Endodermal cell (in vitro differentiated cells): ENCODE measurements at regions not wholly inside any gene's neighbourhood (a gene's known extent, or its start where the extent isn't known, plus 50 kb on each side); places are given as distances from the start of the nearest gene placed in this dataset.
A peak's percentile ranks its signal among the peaks of the same experiment; 100 is the strongest.

Source experiments
- DNase-seq: peaks from one replicate; pipeline ENCODE4 v3.0.0-alpha.2; 2017
- H3K27ac ChIP-seq: 2 replicates; pipeline ENCODE4 v1.5.1; 2013; ENCODE audit warnings: mild to moderate bottlenecking, low read depth, low read length, moderate library complexity
- H3K27me3 ChIP-seq: 2 replicates; pipeline ENCODE4 v1.6.1; 2013; ENCODE audit warnings: mild to moderate bottlenecking, low read length, moderate library complexity; ENCODE audit not compliant: insufficient read depth, control insufficient read depth, poor library complexity, severe bottlenecking
- H3K36me3 ChIP-seq: 2 replicates; pipeline ENCODE4 v1.7.0; 2013; ENCODE audit warnings: mild to moderate bottlenecking, low read length, moderate library complexity; ENCODE audit not compliant: control insufficient read depth, insufficient read depth
- H3K4me1 ChIP-seq: one replicate; pipeline ENCODE4 v1.7.0; 2013; ENCODE audit warnings: low read length; ENCODE audit not compliant: control insufficient read depth, insufficient read depth
- H3K4me3 ChIP-seq: 2 replicates; pipeline ENCODE4 v1.5.1; 2013; ENCODE audit warnings: mild to moderate bottlenecking, low read length, moderate library complexity
- H3K9ac ChIP-seq: 2 replicates; pipeline ENCODE4 v1.6.1; 2013; ENCODE audit warnings: mild to moderate bottlenecking, low read length, moderate library complexity; ENCODE audit not compliant: poor library complexity, severe bottlenecking; ENCODE audit errors: extremely low read depth
- H3K9me3 ChIP-seq: 2 replicates; pipeline ENCODE4 v1.6.1; 2013; ENCODE audit warnings: mild to moderate bottlenecking, low read length, moderate library complexity; ENCODE audit not compliant: control insufficient read depth
- H3K27ac Mint-ChIP-seq: 2 replicates; pipeline ENCODE4 v1.8.0; 2020; ENCODE audit warnings: mixed read lengths
- H3K27me3 Mint-ChIP-seq: 2 replicates; pipeline ENCODE4 v1.8.0; 2021; ENCODE audit warnings: mild to moderate bottlenecking, mixed read lengths; ENCODE audit not compliant: insufficient read depth
- H3K36me3 Mint-ChIP-seq: 2 replicates; pipeline ENCODE4 v1.8.0; 2020; ENCODE audit warnings: low read depth, mixed read lengths
- H3K4me1 Mint-ChIP-seq: 2 replicates; pipeline ENCODE4 v1.8.0; 2020; ENCODE audit warnings: mixed read lengths
- H3K4me3 Mint-ChIP-seq: 2 replicates; pipeline ENCODE4 v1.8.0; 2020; ENCODE audit warnings: mild to moderate bottlenecking, moderate library complexity, mixed read lengths
- H3K9me3 Mint-ChIP-seq: 2 replicates; pipeline ENCODE4 v1.8.0; 2020; ENCODE audit warnings: mild to moderate bottlenecking, mixed read lengths
- WGBS, 2 experiments: methylation state at CpG; one replicate each; pipeline versions ENCODE4 v1.1.5 to v1.1.7; 2013; ENCODE audit warnings: missing lambda C conversion rate in 2 of 2, mixed read lengths in 1 of 2; ENCODE audit not compliant: insufficient coverage in 1 of 2, insufficient read length in 1 of 2; 5-methylcytosine and 5-hydroxymethylcytosine counted together
- TF ChIP-seq, protein P1 (sequence below): fragments of 200-600 bp; sonication (generic); conservative IDR thresholded peaks from 2 replicates; pipeline ENCODE4 v1.5.0; 2021; ENCODE audit warnings: antibody characterized with exemption, mild to moderate bottlenecking

DNA sequence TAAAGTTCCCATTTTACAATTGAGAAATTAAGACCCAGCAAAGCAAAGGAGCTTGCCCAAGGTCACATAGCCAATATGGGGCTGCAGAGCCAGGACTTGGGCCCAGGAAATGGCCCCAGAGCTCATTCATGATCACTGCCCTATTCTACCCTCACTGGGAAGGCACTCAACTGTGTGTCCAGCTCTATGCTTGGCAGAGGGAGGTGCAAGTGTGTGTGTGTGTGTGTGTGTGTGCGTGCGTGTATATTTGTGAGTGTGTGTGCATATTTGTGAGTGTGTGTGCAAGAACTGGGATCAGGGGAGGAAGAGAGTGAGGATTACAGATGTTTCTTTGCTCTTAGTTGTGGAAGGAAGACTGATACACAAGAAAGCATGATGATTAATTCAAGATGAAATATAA, 151.2 kb upstream of the CRY1 start:
- no peaks in the 10 kb centered on the region for H3K36me3 ChIP-seq
- H3K4me1 ChIP-seq, result no peaks in the 10 kb centered on the region
- H3K4me3 ChIP-seq, result no peak overlapping the region
- Mint-ChIP-seq H3K4me1 (peaks cover 8% of the 10 kb centered on the region), H3K27me3 (peaks cover 6% of the 10 kb centered on the region), H3K27ac (no peak overlapping the region), H3K9me3 (no peaks in the 10 kb centered on the region), H3K4me3 (no peak overlapping the region), H3K36me3 (no peaks in the 10 kb centered on the region)
- 96% methylated on average over 2 of the region's 2 CpGs; no CpG with 5 or more reads in 1 of the 2 experiments for WGBS, 2 experiments
- no peak overlapping the region for H3K9ac ChIP-seq
- peak; percentile 30 for DNase-seq
- no peaks in the 10 kb centered on the region for H3K9me3 ChIP-seq
- TF ChIP-seq, protein P1, sequence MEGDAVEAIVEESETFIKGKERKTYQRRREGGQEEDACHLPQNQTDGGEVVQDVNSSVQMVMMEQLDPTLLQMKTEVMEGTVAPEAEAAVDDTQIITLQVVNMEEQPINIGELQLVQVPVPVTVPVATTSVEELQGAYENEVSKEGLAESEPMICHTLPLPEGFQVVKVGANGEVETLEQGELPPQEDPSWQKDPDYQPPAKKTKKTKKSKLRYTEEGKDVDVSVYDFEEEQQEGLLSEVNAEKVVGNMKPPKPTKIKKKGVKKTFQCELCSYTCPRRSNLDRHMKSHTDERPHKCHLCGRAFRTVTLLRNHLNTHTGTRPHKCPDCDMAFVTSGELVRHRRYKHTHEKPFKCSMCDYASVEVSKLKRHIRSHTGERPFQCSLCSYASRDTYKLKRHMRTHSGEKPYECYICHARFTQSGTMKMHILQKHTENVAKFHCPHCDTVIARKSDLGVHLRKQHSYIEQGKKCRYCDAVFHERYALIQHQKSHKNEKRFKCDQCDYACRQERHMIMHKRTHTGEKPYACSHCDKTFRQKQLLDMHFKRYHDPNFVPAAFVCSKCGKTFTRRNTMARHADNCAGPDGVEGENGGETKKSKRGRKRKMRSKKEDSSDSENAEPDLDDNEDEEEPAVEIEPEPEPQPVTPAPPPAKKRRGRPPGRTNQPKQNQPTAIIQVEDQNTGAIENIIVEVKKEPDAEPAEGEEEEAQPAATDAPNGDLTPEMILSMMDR, result no peak
- peaks cover 26% of the 10 kb centered on the region for H3K27me3 ChIP-seq
- no peak overlapping the region for H3K27ac ChIP-seq

GRCh38 chr12:107247650-107248049, 154.3 kb upstream of the CRY1 start:
- Mint-ChIP-seq H3K9me3 (no peaks in the 10 kb centered on the region), H3K27ac (no peak overlapping the region), H3K36me3 (no peaks in the 10 kb centered on the region), H3K27me3 (peaks cover 6% of the 10 kb centered on the region), H3K4me3 (no peak overlapping the region), H3K4me1 (peaks cover 8% of the 10 kb centered on the region)
- H3K27ac ChIP-seq, result no peak overlapping the region
- no peaks in the 10 kb centered on the region for H3K36me3 ChIP-seq
- H3K4me3 ChIP-seq, result no peak overlapping the region
- no peaks in the 10 kb centered on the region for H3K4me1 ChIP-seq
- no peaks in the 10 kb centered on the region for H3K9me3 ChIP-seq
- peaks cover 26% of the 10 kb centered on the region for H3K27me3 ChIP-seq
- 67 to 91% methylated on average over 1 of the region's 1 CpG for WGBS, 2 experiments
- no peak for DNase-seq
- TF ChIP-seq, protein P1, result no peak
- no peak overlapping the region for H3K9ac ChIP-seq

DNA sequence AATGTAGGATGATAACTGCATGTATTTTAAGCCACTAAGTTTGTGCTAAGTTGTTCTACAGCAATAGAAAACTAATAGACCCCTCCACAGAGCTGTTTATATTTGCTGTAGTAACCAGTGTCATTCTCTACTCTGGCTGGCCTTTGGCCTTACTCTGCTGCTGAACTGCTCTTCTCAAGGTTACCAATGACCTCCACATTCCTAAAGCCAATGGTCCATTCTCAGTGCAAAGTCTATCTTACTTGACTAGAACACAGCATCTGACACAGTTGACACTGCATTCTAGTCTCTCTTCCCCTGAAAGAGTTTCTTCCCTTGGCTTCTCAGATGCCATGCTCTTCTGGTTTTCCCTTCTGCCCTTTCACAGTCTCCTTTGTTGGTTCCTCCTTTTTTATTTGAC, 154.8 kb upstream of the CRY1 start:
- Mint-ChIP-seq H3K4me1 (peaks cover 7% of the 10 kb centered on the region), H3K9me3 (no peaks in the 10 kb centered on the region), H3K36me3 (no peaks in the 10 kb centered on the region), H3K27me3 (peaks cover 6% of the 10 kb centered on the region), H3K4me3 (no peak overlapping the region), H3K27ac (no peak overlapping the region)
- Histone ChIP-seq H3K9me3 (no peaks in the 10 kb centered on the region), H3K4me1 (no peaks in the 10 kb centered on the region), H3K9ac (no peak overlapping the region), H3K27ac (no peak overlapping the region), H3K27me3 (peaks cover 26% of the 10 kb centered on the region), H3K36me3 (no peaks in the 10 kb centered on the region), H3K4me3 (no peak overlapping the region)
- TF ChIP-seq, protein P1, result no peak
- DNase-seq, result no peak
